Caco-2 (cell line): ENCODE measurements at regions not wholly inside any gene's neighbourhood (a gene's known extent, or its start where the extent isn't known, plus 50 kb on each side); places are given as distances from the start of the nearest gene placed in this dataset.

Experiments
- BruUV-seq: library from RNA; stranded (reverse); fragments of 400-500 nt; replicated peaks from 2 replicates; lab custom pipeline; 2021; lab: Mats Ljungman, UMichigan
- CTCF ChIA-PET: fragments of 300-600 bp; sonication (Branson Sonifier 250); formaldehyde crosslinking; loops from one replicate; lab custom pipeline; 2022; ENCODE audit warnings: antibody characterized with exemption; lab: Charles Lee
- POLR2A ChIA-PET: fragments of 300-600 bp; sonication (Branson Sonifier 250); formaldehyde crosslinking; loops from one replicate; lab custom pipeline; 2022; ENCODE audit warnings: antibody characterized with exemption; lab: Charles Lee
- DNase-seq, 2 experiments: peaks; one replicate each; pipeline versions ENCODE4 v3.0.0 to v3.0.0-alpha.2; 2020 to 2022
- H3K27me3 ChIP-seq: replicated peaks from 2 replicates; pipeline ENCODE4 v1.6.0; 2011; ENCODE audit warnings: low read length; ENCODE audit not compliant: control insufficient read depth, insufficient read depth
- H3K36me3 ChIP-seq: 2 replicates; pipeline ENCODE4 v1.5.1; 2011; ENCODE audit warnings: low read length; ENCODE audit not compliant: control insufficient read depth, insufficient read depth
- H3K4me1 ChIP-seq: fragments of 250-450 bp; sonication (Bioruptor Pico); 2 replicates; pipeline ENCODE4 v1.5.1; 2020; ENCODE audit warnings: mild to moderate bottlenecking
- H3K4me3 ChIP-seq: 2 replicates; pipeline ENCODE4 v1.5.1; 2011; ENCODE audit warnings: low read depth, mild to moderate bottlenecking, control low read depth, low read length
- H3K9me3 ChIP-seq: fragments of 250-450 bp; sonication (Bioruptor Pico); 2 replicates; pipeline ENCODE4 v1.5.1; 2020; ENCODE audit warnings: mild to moderate bottlenecking, moderate library complexity
- H3K27ac Mint-ChIP-seq: one replicate; pipeline ENCODE4 v1.8.0; 2022; ENCODE audit warnings: mixed read lengths; ENCODE audit not compliant: unreplicated experiment
- H3K27me3 Mint-ChIP-seq: one replicate; pipeline ENCODE4 v1.8.0; 2022; ENCODE audit warnings: mixed read lengths; ENCODE audit not compliant: insufficient read depth, unreplicated experiment
- H3K36me3 Mint-ChIP-seq: one replicate; pipeline ENCODE4 v1.8.0; 2022; ENCODE audit warnings: mild to moderate bottlenecking, mixed read lengths; ENCODE audit not compliant: insufficient read depth, unreplicated experiment
- H3K4me1 Mint-ChIP-seq: one replicate; pipeline ENCODE4 v1.8.0; 2022; ENCODE audit warnings: low read depth, mixed read lengths; ENCODE audit not compliant: unreplicated experiment
- H3K4me3 Mint-ChIP-seq: one replicate; pipeline ENCODE4 v1.8.0; 2022; ENCODE audit warnings: mild to moderate bottlenecking, moderate library complexity, mixed read lengths; ENCODE audit not compliant: unreplicated experiment
- H3K9me3 Mint-ChIP-seq: one replicate; pipeline ENCODE4 v1.8.0; 2022; ENCODE audit warnings: mixed read lengths; ENCODE audit not compliant: unreplicated experiment
- intact Hi-C: fragments of 100-400 bp; cut with micrococcal nuclease; formaldehyde crosslinking; loops from one replicate; pipeline ENCODE4 v1.10.0; 2022; ENCODE audit not compliant: unreplicated experiment
- TF ChIP-seq, protein P1 (sequence below), 2 experiments: fragments of 200-600 bp in 1 of 2; IDR thresholded peaks; 1 replicate in 1 of 2; 2 replicates in 1 of 2; pipeline versions ENCODE4 v1.5.1 to v1.8.0; 2011 to 2022; ENCODE audit warnings: antibody characterized with exemption in 1 of 2, control low read depth in 1 of 2, inconsistent platforms in 1 of 2, low read depth in 1 of 2, low read length in 1 of 2, mild to moderate bottlenecking in 1 of 2, moderate library complexity in 1 of 2; ENCODE audit not compliant: insufficient read depth in 1 of 2, severe bottlenecking in 1 of 2, unreplicated experiment in 1 of 2

DNA sequence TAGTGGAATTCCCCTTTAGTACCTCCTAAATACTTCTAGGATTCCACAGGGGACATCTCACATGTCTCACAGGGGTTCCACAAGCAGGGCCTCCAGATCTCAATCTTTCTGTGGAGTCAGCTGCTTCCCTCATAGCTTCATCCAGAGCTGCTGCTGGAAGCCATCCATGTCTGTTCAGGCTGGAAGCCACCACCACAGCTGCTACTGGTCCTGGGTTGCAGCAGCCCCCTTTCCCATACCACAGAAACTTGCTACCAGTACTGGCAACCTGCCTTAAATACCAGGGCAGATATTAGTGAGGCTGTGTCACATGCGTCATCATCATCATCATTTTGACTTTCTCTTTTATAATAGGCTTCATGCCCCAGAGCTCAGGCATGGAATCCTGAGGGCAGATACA, 242.7 kb upstream of the NCAM1 start:
- no peak for DNase-seq
- Histone ChIP-seq H3K9me3 (no peaks in the 10 kb centered on the region), H3K27me3 (no peaks in the 10 kb centered on the region), H3K4me1 (no peaks in the 10 kb centered on the region), H3K36me3 (no peaks in the 10 kb centered on the region), H3K4me3 (no peak overlapping the region)
- H3K4me1 Mint-ChIP-seq: no peaks in the 10 kb centered on the region
- no peak overlapping the region for H3K4me3 Mint-ChIP-seq
- intact Hi-C loops: no loop called here
- no peaks in the 10 kb centered on the region for H3K36me3 Mint-ChIP-seq
- TF ChIP-seq, protein P1, sequence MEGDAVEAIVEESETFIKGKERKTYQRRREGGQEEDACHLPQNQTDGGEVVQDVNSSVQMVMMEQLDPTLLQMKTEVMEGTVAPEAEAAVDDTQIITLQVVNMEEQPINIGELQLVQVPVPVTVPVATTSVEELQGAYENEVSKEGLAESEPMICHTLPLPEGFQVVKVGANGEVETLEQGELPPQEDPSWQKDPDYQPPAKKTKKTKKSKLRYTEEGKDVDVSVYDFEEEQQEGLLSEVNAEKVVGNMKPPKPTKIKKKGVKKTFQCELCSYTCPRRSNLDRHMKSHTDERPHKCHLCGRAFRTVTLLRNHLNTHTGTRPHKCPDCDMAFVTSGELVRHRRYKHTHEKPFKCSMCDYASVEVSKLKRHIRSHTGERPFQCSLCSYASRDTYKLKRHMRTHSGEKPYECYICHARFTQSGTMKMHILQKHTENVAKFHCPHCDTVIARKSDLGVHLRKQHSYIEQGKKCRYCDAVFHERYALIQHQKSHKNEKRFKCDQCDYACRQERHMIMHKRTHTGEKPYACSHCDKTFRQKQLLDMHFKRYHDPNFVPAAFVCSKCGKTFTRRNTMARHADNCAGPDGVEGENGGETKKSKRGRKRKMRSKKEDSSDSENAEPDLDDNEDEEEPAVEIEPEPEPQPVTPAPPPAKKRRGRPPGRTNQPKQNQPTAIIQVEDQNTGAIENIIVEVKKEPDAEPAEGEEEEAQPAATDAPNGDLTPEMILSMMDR (IDR thresholded peaks at IDR 0.05; ENCODE audit: insufficient read depth in 1 of 2, low read depth in 1 of 2, low read length in 1 of 2, severe bottlenecking in 1 of 2, unreplicated experiment in 1 of 2): no peak
- H3K9me3 Mint-ChIP-seq: no peaks in the 10 kb centered on the region
- BruUV-seq: no TSS peak
- CTCF ChIA-PET: no interaction called here
- POLR2A ChIA-PET: no interaction called here
- H3K27ac Mint-ChIP-seq: no peak overlapping the region
- H3K27me3 Mint-ChIP-seq: peaks cover 34% of the 10 kb centered on the region

DNA sequence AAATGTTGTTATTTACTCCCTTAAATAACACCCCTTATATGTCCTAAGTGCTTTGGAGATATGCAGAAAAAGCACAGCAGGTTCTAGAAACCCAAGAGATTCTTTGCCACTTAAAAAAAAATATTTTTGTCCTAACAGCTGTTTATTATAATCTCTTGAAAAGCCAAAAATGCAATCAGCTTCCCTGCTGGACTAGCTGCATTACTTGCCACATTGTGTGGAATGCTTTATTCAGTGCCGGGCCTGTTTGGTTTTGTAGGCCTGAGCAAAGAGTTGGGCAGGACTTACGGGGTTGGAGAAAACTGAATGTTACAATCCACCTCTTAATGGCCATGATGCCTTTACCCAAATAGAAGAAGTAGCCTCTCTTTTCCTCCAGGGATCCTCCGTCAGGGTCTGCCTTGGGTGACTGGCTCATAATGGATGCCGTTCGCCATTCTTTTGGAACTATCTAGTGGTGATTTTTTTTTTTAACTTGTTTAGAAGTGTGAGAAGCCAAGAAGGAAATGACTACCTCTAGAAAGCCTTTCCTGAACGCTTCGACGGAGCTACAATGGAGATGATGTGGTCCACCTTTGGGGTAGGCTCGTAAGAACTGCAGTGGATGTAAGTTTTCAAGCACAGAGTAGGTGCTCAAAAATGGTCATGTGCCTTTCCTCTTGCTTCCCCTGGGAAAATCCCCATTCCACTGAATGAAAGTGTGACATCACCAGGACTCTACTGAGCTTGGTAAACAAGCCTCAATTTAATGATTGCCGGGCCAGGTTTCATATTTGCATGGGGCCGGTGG, 241.3 kb upstream of the NCAM1 start:
- no peak for DNase-seq
- Mint-ChIP-seq H3K36me3 (no peaks in the 10 kb centered on the region), H3K4me3 (no peak overlapping the region), H3K9me3 (no peaks in the 10 kb centered on the region), H3K27ac (no peak overlapping the region), H3K4me1 (no peaks in the 10 kb centered on the region), H3K27me3 (peaks cover 32% of the 10 kb centered on the region)
- no peaks in the 10 kb centered on the region for H3K4me1 ChIP-seq
- ChIA-PET CTCF (interaction anchor here (0.7 kb wide), 1 partner anchor 1503 kb away, joined by 3 read pairs; no protein-coding TSS in a partner anchor), POLR2A (no interaction called here)
- TF ChIP-seq, protein P1 (IDR thresholded peaks at IDR 0.05; ENCODE audit: insufficient read depth in 1 of 2, low read depth in 1 of 2, low read length in 1 of 2, severe bottlenecking in 1 of 2, unreplicated experiment in 1 of 2): no peak
- intact Hi-C loops: no loop called here
- H3K9me3 ChIP-seq: no peaks in the 10 kb centered on the region
- H3K4me3 ChIP-seq: no peak overlapping the region
- H3K27me3 ChIP-seq: no peaks in the 10 kb centered on the region
- no peaks in the 10 kb centered on the region for H3K36me3 ChIP-seq
- BruUV-seq: no TSS peak

DNA sequence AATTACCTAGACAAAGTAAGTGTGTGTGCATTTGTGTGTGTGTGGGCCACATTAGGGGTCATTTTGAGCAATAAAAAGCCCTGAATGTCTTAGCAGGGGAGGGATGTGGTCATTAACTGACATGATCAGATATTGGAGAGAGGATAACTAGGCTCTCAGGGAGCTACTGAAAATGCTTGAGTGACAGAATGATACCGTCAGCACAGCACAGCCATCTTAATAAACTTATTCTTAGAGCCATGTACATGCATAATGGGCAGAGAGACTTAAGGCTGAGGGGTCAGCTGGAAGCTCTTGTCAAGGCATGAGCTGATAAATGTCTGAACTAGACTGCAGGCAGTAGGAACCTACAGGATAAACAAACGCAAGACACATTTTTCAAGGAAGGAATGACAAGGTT, 239.1 kb upstream of the NCAM1 start:
- TF ChIP-seq, protein P1 (IDR thresholded peaks at IDR 0.05; ENCODE audit: insufficient read depth in 1 of 2, low read depth in 1 of 2, low read length in 1 of 2, severe bottlenecking in 1 of 2, unreplicated experiment in 1 of 2): no peak
- H3K27ac Mint-ChIP-seq: no peak overlapping the region
- ChIA-PET POLR2A (no interaction called here), CTCF (no interaction called here)
- no peaks in the 10 kb centered on the region for H3K9me3 Mint-ChIP-seq
- no peaks in the 10 kb centered on the region for H3K36me3 Mint-ChIP-seq
- H3K4me1 Mint-ChIP-seq: no peaks in the 10 kb centered on the region
- Histone ChIP-seq H3K4me1 (no peaks in the 10 kb centered on the region), H3K36me3 (no peaks in the 10 kb centered on the region), H3K27me3 (no peaks in the 10 kb centered on the region), H3K4me3 (no peak overlapping the region), H3K9me3 (no peaks in the 10 kb centered on the region)
- BruUV-seq: no TSS peak
- intact Hi-C loops: no loop called here
- no peak overlapping the region for H3K4me3 Mint-ChIP-seq
- H3K27me3 Mint-ChIP-seq: peaks cover 31% of the 10 kb centered on the region
- no peak for DNase-seq
